GM23248 (cell line): ENCODE measurements at regions not wholly inside any gene's neighbourhood (a gene's known extent, or its start where the extent isn't known, plus 50 kb on each side); places are given as distances from the start of the nearest gene placed in this dataset.

ENCODE experiments used
- EZH2 ChIP-seq: fragments of 200-600 bp; sonication (generic); IDR thresholded peaks from 2 replicates; pipeline ENCODE4 v1.6.1; 2018; ENCODE audit warnings: antibody characterized with exemption, mild to moderate bottlenecking; ENCODE audit not compliant: insufficient read depth, poor library complexity, severe bottlenecking
- EZH2phosphoT487 ChIP-seq: fragments of 200-600 bp; sonication (generic); IDR thresholded peaks from 2 replicates; pipeline ENCODE4 v1.6.1; 2018; ENCODE audit warnings: antibody characterized with exemption, moderate library complexity, mild to moderate bottlenecking, low read depth; ENCODE audit not compliant: insufficient read depth

DNA sequence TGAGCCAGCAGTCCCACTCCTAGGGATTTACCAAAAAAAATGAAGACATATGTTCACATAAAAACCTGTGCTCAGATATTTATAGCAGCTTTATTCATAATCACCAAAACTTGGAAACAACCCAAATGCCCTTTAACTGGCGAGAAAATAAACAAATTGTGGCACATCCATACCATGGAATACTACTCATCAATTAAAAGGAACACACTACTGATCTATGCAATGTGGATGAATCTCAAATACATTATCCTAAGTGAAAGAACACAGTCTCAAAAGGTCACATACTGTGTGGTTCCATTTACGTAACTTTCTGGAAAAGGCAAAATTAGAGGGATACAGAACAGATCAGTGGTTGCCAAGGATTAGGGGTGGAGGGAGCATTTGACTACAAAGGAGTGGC, 394.5 kb downstream of the SHQ1 start:
- TF ChIP-seq EZH2 (no peak), EZH2phosphoT487 (no peak)
